HEK293T (cell line): ENCODE measurements at regions not wholly inside any gene's neighbourhood (a gene's known extent, or its start where the extent isn't known, plus 50 kb on each side); places are given as distances from the start of the nearest gene placed in this dataset.
"Not testable (repeated sequence)": the region's sequence is repeated elsewhere in the genome, so short reads cannot be mapped to it uniquely, and the experiment has no call there.

Source experiments
- ARNT ChIP-seq: fragments of 450-650 bp; IDR thresholded peaks from 2 replicates; pipeline ENCODE4 v1.6.1; 2017; ENCODE audit warnings: mild to moderate bottlenecking
- BHLHE40 ChIP-seq: fragments of 450-650 bp; IDR thresholded peaks from 2 replicates; pipeline ENCODE4 v1.6.1; 2016; ENCODE audit warnings: mild to moderate bottlenecking, moderate library complexity, borderline replicate concordance
- FOXA1 ChIP-seq: fragments of 450-650 bp; IDR thresholded peaks from 2 replicates; pipeline ENCODE4 v1.6.1; 2016; ENCODE audit warnings: mild to moderate bottlenecking
- FOXM1 ChIP-seq: fragments of 450-650 bp; IDR thresholded peaks from 2 replicates; pipeline ENCODE4 v1.6.1; 2017; ENCODE audit warnings: mild to moderate bottlenecking, borderline replicate concordance
- HDGF ChIP-seq: fragments of 450-650 bp; IDR thresholded peaks from 2 replicates; pipeline ENCODE4 v1.6.1; 2017; ENCODE audit warnings: antibody characterized with exemption, borderline replicate concordance
- NFRKB ChIP-seq: fragments of 450-650 bp; IDR thresholded peaks from 2 replicates; pipeline ENCODE4 v1.6.1; 2016; ENCODE audit warnings: mild to moderate bottlenecking, moderate library complexity
- SP1 ChIP-seq: fragments of 450-650 bp; IDR thresholded peaks from 2 replicates; pipeline ENCODE4 v1.6.1; 2017
- SUZ12 ChIP-seq: fragments of 450-650 bp; IDR thresholded peaks from 2 replicates; pipeline ENCODE4 v1.6.1; 2016; ENCODE audit warnings: mild to moderate bottlenecking

- TF ChIP-seq SUZ12, FOXA1, ARNT, SP1, HDGF, FOXM1, NFRKB, BHLHE40: not testable (repeated sequence)
Observed at GRCh38 chr2:11886899-11887298, 140.5 kb downstream of the LPIN1 start.
